ENCODE measurements at regions not wholly inside any gene's neighbourhood (a gene's known extent, or its start where the extent isn't known, plus 50 kb on each side); places are given as distances from the start of the nearest gene placed in this dataset.

GRCh38 chr4:58646126-58646525, 1535.9 kb upstream of the IGFBP7 start:
- H3K27me3 ChIP-seq (ENCODE audit: control insufficient read depth in 2 of 2, insufficient read depth in 2 of 2, low read length in 2 of 2), result no peaks in the 10 kb centered on the region
- no peak overlapping the region for H3K4me3 ChIP-seq (ENCODE audit: low read length in 2 of 2)
- H3K36me3 ChIP-seq (ENCODE audit: control insufficient read depth in 2 of 2, insufficient read depth in 2 of 2, low read length in 2 of 2), result no peaks in the 10 kb centered on the region
- no peaks in the 10 kb centered on the region for H3K4me1 ChIP-seq (ENCODE audit: control insufficient read depth in 2 of 2, insufficient read depth in 2 of 2, low read length in 2 of 2)
- no peak overlapping the region for H3K27ac ChIP-seq (ENCODE audit: low read depth in 2 of 2, low read length in 2 of 2)
- H3K9ac ChIP-seq (ENCODE audit: low read depth in 1 of 2, low read length in 2 of 2), result no peak overlapping the region
- no peaks in the 10 kb centered on the region for H3K9me3 ChIP-seq (ENCODE audit: control insufficient read depth in 2 of 2, low read length in 2 of 2)

GRCh38 chr4:58644549-58644948, 1534.4 kb upstream of the IGFBP7 start:
- Histone ChIP-seq H3K27ac (ENCODE audit: low read depth in 2 of 2, low read length in 2 of 2) (no peak overlapping the region), H3K4me1 (ENCODE audit: control insufficient read depth in 2 of 2, insufficient read depth in 2 of 2, low read length in 2 of 2) (no peaks in the 10 kb centered on the region), H3K9ac (ENCODE audit: low read depth in 1 of 2, low read length in 2 of 2) (no peak overlapping the region), H3K4me3 (ENCODE audit: low read length in 2 of 2) (no peak overlapping the region), H3K36me3 (ENCODE audit: control insufficient read depth in 2 of 2, insufficient read depth in 2 of 2, low read length in 2 of 2) (no peaks in the 10 kb centered on the region), H3K9me3 (ENCODE audit: control insufficient read depth in 2 of 2, low read length in 2 of 2) (no peaks in the 10 kb centered on the region), H3K27me3 (ENCODE audit: control insufficient read depth in 2 of 2, insufficient read depth in 2 of 2, low read length in 2 of 2) (no peaks in the 10 kb centered on the region)

- Histone ChIP-seq H3K36me3 (ENCODE audit: control insufficient read depth in 2 of 2, insufficient read depth in 2 of 2, low read length in 2 of 2) (no peaks in the 10 kb centered on the region), H3K4me1 (ENCODE audit: control insufficient read depth in 2 of 2, insufficient read depth in 2 of 2, low read length in 2 of 2) (no peaks in the 10 kb centered on the region), H3K9ac (ENCODE audit: low read depth in 1 of 2, low read length in 2 of 2) (no peak overlapping the region), H3K9me3 (ENCODE audit: control insufficient read depth in 2 of 2, low read length in 2 of 2) (no peaks in the 10 kb centered on the region), H3K4me3 (ENCODE audit: low read length in 2 of 2) (no peak overlapping the region), H3K27me3 (ENCODE audit: control insufficient read depth in 2 of 2, insufficient read depth in 2 of 2, low read length in 2 of 2) (no peaks in the 10 kb centered on the region), H3K27ac (ENCODE audit: low read depth in 2 of 2, low read length in 2 of 2) (no peak overlapping the region)
These were observed 1526.2 kb upstream of the IGFBP7 start for GRCh38 chr4:58636381-58636780.

- Histone ChIP-seq H3K9me3 (ENCODE audit: control insufficient read depth in 2 of 2, low read length in 2 of 2) (no peaks in the 10 kb centered on the region), H3K27ac (ENCODE audit: low read depth in 2 of 2, low read length in 2 of 2) (no peak overlapping the region), H3K4me3 (ENCODE audit: low read length in 2 of 2) (no peak overlapping the region), H3K27me3 (ENCODE audit: control insufficient read depth in 2 of 2, insufficient read depth in 2 of 2, low read length in 2 of 2) (no peaks in the 10 kb centered on the region), H3K36me3 (ENCODE audit: control insufficient read depth in 2 of 2, insufficient read depth in 2 of 2, low read length in 2 of 2) (no peaks in the 10 kb centered on the region), H3K4me1 (ENCODE audit: control insufficient read depth in 2 of 2, insufficient read depth in 2 of 2, low read length in 2 of 2) (no peaks in the 10 kb centered on the region), H3K9ac (ENCODE audit: low read depth in 1 of 2, low read length in 2 of 2) (no peak overlapping the region)
These were observed 1507.0 kb upstream of the IGFBP7 start for GRCh38 chr4:58617226-58617625.

GRCh38 chr4:58611012-58611411, 1500.8 kb upstream of the IGFBP7 start:
- H3K36me3 ChIP-seq (ENCODE audit: control insufficient read depth in 2 of 2, insufficient read depth in 2 of 2, low read length in 2 of 2), result no peaks in the 10 kb centered on the region
- no peaks in the 10 kb centered on the region for H3K27me3 ChIP-seq (ENCODE audit: control insufficient read depth in 2 of 2, insufficient read depth in 2 of 2, low read length in 2 of 2)
- H3K9ac ChIP-seq (ENCODE audit: low read depth in 1 of 2, low read length in 2 of 2), result no peak overlapping the region
- no peak overlapping the region for H3K4me3 ChIP-seq (ENCODE audit: low read length in 2 of 2)
- H3K9me3 ChIP-seq (ENCODE audit: control insufficient read depth in 2 of 2, low read length in 2 of 2), result no peaks in the 10 kb centered on the region
- no peaks in the 10 kb centered on the region for H3K4me1 ChIP-seq (ENCODE audit: control insufficient read depth in 2 of 2, insufficient read depth in 2 of 2, low read length in 2 of 2)
- no peak overlapping the region for H3K27ac ChIP-seq (ENCODE audit: low read depth in 2 of 2, low read length in 2 of 2)

- H3K27me3 ChIP-seq (ENCODE audit: control insufficient read depth in 2 of 2, insufficient read depth in 2 of 2, low read length in 2 of 2), result no peaks in the 10 kb centered on the region
- H3K36me3 ChIP-seq (ENCODE audit: control insufficient read depth in 2 of 2, insufficient read depth in 2 of 2, low read length in 2 of 2), result no peaks in the 10 kb centered on the region
- no peak overlapping the region for H3K27ac ChIP-seq (ENCODE audit: low read depth in 2 of 2, low read length in 2 of 2)
- H3K9ac ChIP-seq (ENCODE audit: low read depth in 1 of 2, low read length in 2 of 2), result no peak overlapping the region
- H3K4me1 ChIP-seq (ENCODE audit: control insufficient read depth in 2 of 2, insufficient read depth in 2 of 2, low read length in 2 of 2), result no peaks in the 10 kb centered on the region
- no peaks in the 10 kb centered on the region for H3K9me3 ChIP-seq (ENCODE audit: control insufficient read depth in 2 of 2, low read length in 2 of 2)
- H3K4me3 ChIP-seq (ENCODE audit: low read length in 2 of 2), result no peak overlapping the region
These were observed 1496.1 kb upstream of the IGFBP7 start for GRCh38 chr4:58606303-58606702.

GRCh38 chr4:58603951-58604350, 1493.8 kb upstream of the IGFBP7 start:
- H3K36me3 ChIP-seq (ENCODE audit: control insufficient read depth in 2 of 2, insufficient read depth in 2 of 2, low read length in 2 of 2), result no peaks in the 10 kb centered on the region
- no peak overlapping the region for H3K9ac ChIP-seq (ENCODE audit: low read depth in 1 of 2, low read length in 2 of 2)
- no peak overlapping the region for H3K27ac ChIP-seq (ENCODE audit: low read depth in 2 of 2, low read length in 2 of 2)
- no peaks in the 10 kb centered on the region for H3K27me3 ChIP-seq (ENCODE audit: control insufficient read depth in 2 of 2, insufficient read depth in 2 of 2, low read length in 2 of 2)
- no peaks in the 10 kb centered on the region for H3K4me1 ChIP-seq (ENCODE audit: control insufficient read depth in 2 of 2, insufficient read depth in 2 of 2, low read length in 2 of 2)
- no peaks in the 10 kb centered on the region for H3K9me3 ChIP-seq (ENCODE audit: control insufficient read depth in 2 of 2, low read length in 2 of 2)
- no peak overlapping the region for H3K4me3 ChIP-seq (ENCODE audit: low read length in 2 of 2)

GRCh38 chr4:58602731-58603359, 1492.7 kb upstream of the IGFBP7 start:
- H3K4me1 ChIP-seq (ENCODE audit: control insufficient read depth in 2 of 2, insufficient read depth in 2 of 2, low read length in 2 of 2), result no peaks in the 10 kb centered on the region
- H3K27me3 ChIP-seq (ENCODE audit: control insufficient read depth in 2 of 2, insufficient read depth in 2 of 2, low read length in 2 of 2), result no peaks in the 10 kb centered on the region
- no peaks in the 10 kb centered on the region for H3K36me3 ChIP-seq (ENCODE audit: control insufficient read depth in 2 of 2, insufficient read depth in 2 of 2, low read length in 2 of 2)
- H3K27ac ChIP-seq (ENCODE audit: low read depth in 2 of 2, low read length in 2 of 2), result no peak overlapping the region
- no peaks in the 10 kb centered on the region for H3K9me3 ChIP-seq (ENCODE audit: control insufficient read depth in 2 of 2, low read length in 2 of 2)
- H3K4me3 ChIP-seq (ENCODE audit: low read length in 2 of 2), result no peak overlapping the region
- no peak overlapping the region for H3K9ac ChIP-seq (ENCODE audit: low read depth in 1 of 2, low read length in 2 of 2)

GRCh38 chr4:58602022-58602421, 1491.8 kb upstream of the IGFBP7 start:
- Histone ChIP-seq H3K9ac (ENCODE audit: low read depth in 1 of 2, low read length in 2 of 2) (no peak overlapping the region), H3K4me1 (ENCODE audit: control insufficient read depth in 2 of 2, insufficient read depth in 2 of 2, low read length in 2 of 2) (no peaks in the 10 kb centered on the region), H3K4me3 (ENCODE audit: low read length in 2 of 2) (no peak overlapping the region), H3K27ac (ENCODE audit: low read depth in 2 of 2, low read length in 2 of 2) (no peak overlapping the region), H3K27me3 (ENCODE audit: control insufficient read depth in 2 of 2, insufficient read depth in 2 of 2, low read length in 2 of 2) (no peaks in the 10 kb centered on the region), H3K9me3 (ENCODE audit: control insufficient read depth in 2 of 2, low read length in 2 of 2) (no peaks in the 10 kb centered on the region), H3K36me3 (ENCODE audit: control insufficient read depth in 2 of 2, insufficient read depth in 2 of 2, low read length in 2 of 2) (no peaks in the 10 kb centered on the region)

GRCh38 chr4:58600290-58600689, 1490.1 kb upstream of the IGFBP7 start:
- no peak overlapping the region for H3K9ac ChIP-seq (ENCODE audit: low read depth in 1 of 2, low read length in 2 of 2)
- no peaks in the 10 kb centered on the region for H3K27me3 ChIP-seq (ENCODE audit: control insufficient read depth in 2 of 2, insufficient read depth in 2 of 2, low read length in 2 of 2)
- no peaks in the 10 kb centered on the region for H3K9me3 ChIP-seq (ENCODE audit: control insufficient read depth in 2 of 2, low read length in 2 of 2)
- no peak overlapping the region for H3K27ac ChIP-seq (ENCODE audit: low read depth in 2 of 2, low read length in 2 of 2)
- H3K4me3 ChIP-seq (ENCODE audit: low read length in 2 of 2), result no peak overlapping the region
- H3K36me3 ChIP-seq (ENCODE audit: control insufficient read depth in 2 of 2, insufficient read depth in 2 of 2, low read length in 2 of 2), result no peaks in the 10 kb centered on the region
- no peaks in the 10 kb centered on the region for H3K4me1 ChIP-seq (ENCODE audit: control insufficient read depth in 2 of 2, insufficient read depth in 2 of 2, low read length in 2 of 2)

- Histone ChIP-seq H3K27me3 (ENCODE audit: control insufficient read depth in 2 of 2, insufficient read depth in 2 of 2, low read length in 2 of 2) (no peaks in the 10 kb centered on the region), H3K9ac (ENCODE audit: low read depth in 1 of 2, low read length in 2 of 2) (no peak overlapping the region), H3K4me1 (ENCODE audit: control insufficient read depth in 2 of 2, insufficient read depth in 2 of 2, low read length in 2 of 2) (no peaks in the 10 kb centered on the region), H3K4me3 (ENCODE audit: low read length in 2 of 2) (no peak overlapping the region), H3K36me3 (ENCODE audit: control insufficient read depth in 2 of 2, insufficient read depth in 2 of 2, low read length in 2 of 2) (no peaks in the 10 kb centered on the region), H3K27ac (ENCODE audit: low read depth in 2 of 2, low read length in 2 of 2) (no peak overlapping the region), H3K9me3 (ENCODE audit: control insufficient read depth in 2 of 2, low read length in 2 of 2) (no peaks in the 10 kb centered on the region)
These were observed 1480.5 kb upstream of the IGFBP7 start for GRCh38 chr4:58590722-58591121.

Data from mucosa of rectum (tissue), 2 donors.